GM19240 (cell line): ENCODE measurements at regions not wholly inside any gene's neighbourhood (a gene's known extent, or its start where the extent isn't known, plus 50 kb on each side); places are given as distances from the start of the nearest gene placed in this dataset.
"Not testable (repeated sequence)": the region's sequence is repeated elsewhere in the genome, so short reads cannot be mapped to it uniquely, and the experiment has no call there.

Experiments
- DNase-seq: peaks from one replicate; pipeline ENCODE4 v3.0.0; 2011; ENCODE audit warnings: low spot score; ENCODE audit not compliant: insufficient read length

GRCh38 chr2:39875182-39875913 lies 96.3 kb upstream of the THUMPD2 start:
- DNase-seq = no peak

GRCh38 chr2:39874236-39874635 lies 95.2 kb upstream of the THUMPD2 start:
- no peak for DNase-seq

GRCh38 chr2:39873586-39873985 lies 94.5 kb upstream of the THUMPD2 start:
- no peak for DNase-seq

- no peak for DNase-seq
These were observed 93.7 kb upstream of the THUMPD2 start for GRCh38 chr2:39872748-39873147.

GRCh38 chr2:39871291-39871761 lies 92.3 kb upstream of the THUMPD2 start:
- no peak for DNase-seq

DNA sequence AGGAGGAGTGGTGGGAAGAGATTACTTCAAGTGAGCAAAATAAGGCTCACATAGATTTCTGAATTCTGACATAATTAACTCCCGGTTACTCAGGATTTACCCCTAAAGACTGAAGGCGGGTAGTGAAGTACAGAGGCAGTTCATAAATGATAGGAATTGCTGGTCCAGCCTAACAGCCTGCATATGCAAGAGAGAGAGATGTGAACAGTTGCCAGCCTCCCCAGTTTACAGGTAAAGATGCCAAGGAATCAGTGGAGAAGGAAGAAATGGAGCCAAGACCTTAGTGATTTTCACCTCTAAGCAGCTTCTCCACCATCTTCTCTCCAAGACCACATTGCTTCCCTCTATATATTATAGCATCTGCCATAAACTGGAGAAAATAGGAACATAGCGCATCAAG lies 91.8 kb upstream of the THUMPD2 start:
- DNase-seq = no peak

DNA sequence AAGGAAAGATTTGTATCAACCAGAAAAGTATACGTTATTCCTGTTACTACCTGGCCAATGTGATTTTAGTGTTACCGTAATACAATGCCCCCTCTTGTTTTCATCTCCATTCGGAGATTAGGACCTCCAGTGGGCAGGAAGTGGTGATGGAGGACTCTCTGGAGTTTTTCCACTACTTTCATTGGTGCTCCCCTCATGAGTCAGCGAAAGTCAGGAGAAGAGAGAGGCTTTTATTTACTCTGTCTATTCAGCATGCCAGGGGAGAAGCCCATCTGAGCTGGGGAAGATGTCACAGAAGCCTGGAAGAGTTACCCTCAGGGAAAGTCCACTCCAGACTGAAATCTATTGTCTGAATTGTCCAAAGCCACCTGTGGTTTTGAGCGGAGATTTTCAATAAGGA lies 88.2 kb upstream of the THUMPD2 start:
- DNase-seq = no peak

- DNase-seq = no peak
These were observed 86.7 kb upstream of the THUMPD2 start for GRCh38 chr2:39865751-39866150.

- DNase-seq = not testable (repeated sequence)
These were observed 84.6 kb upstream of the THUMPD2 start for GRCh38 chr2:39863672-39864071.

DNA sequence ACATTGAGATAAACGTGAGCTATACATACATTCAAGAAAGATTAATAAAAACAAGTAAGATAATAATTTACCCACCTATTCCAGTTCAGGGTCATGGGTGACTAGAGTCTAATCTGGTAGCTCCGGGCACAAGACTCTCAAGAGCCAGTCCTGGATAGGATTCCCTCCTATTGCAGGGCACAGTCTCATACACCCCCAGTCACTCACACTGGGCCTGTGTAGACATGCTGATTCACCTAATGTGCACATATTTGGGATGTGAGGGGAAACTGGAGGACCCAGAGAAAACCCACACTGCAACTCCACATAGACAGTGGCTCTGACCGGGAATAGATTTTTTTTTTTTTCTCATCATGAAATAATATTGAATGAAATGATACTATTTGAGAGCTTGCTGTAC lies 81.5 kb upstream of the THUMPD2 start:
- DNase-seq = no peak

DNA sequence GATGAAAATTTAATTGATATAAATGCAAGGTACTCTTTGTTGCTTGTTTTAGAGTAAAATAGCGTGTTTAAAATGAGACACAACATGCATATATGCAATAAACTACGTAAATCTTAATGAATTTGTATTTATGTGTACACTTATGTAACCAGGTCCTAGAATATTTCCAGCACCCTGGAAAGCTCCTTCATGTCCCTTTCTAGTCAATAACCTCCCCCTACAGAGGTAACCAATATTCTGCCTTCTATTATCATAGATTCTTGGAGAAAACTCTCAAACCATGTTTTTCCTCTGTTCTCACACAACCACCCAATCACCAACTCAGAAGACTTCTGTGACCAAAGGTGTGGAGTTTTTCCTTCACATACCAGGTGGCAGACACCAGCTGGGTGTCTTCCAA lies 79.6 kb upstream of the THUMPD2 start:
- no peak for DNase-seq

GRCh38 chr2:39855856-39856255 lies 76.8 kb upstream of the THUMPD2 start:
- DNase-seq = no peak

DNA sequence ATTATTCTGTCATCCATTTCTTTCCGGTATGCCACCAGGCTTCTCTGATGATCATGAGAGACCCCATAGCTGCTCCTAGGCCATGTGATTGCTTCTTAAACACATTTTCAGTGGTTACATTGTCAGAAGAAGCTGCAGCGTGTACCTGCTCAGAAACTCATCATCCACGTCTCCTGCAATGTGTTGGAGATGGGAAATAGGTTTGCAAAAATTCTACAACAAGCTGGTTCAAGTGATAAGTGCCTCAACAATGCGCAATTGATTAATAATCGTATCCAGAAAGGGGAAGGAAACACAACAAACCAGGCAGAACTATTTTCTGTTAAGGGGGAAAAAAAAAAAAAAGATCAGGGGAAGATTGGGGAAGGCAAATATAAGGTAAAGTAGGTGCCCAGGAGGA lies 75.7 kb upstream of the THUMPD2 start:
- DNase-seq = no peak

- DNase-seq = no peak
These were observed 73.8 kb upstream of the THUMPD2 start for GRCh38 chr2:39852831-39853230.

DNA sequence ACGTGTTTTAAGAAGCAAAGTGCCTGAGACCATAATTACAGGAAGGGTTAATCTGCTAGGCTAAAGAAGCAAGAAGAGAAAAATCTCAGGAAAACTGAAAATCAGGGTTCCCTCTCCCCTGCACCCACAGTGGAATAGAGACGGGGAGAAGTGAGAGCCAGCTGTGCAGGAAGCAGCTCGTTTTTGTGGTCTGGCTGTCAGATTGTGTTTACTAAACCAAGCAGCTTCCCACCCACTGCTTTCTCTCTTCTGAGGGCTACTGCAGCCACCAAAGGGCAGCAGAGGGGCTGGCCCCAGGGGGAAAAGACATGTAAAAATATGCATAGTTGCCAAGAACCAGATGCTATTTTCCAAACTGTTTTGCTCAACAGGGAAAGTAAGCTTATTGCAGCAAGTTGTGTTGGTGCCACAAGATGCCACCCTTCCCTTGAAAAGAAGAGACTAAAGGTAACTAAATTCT lies 72.6 kb upstream of the THUMPD2 start:
- peak; percentile 4 for DNase-seq

DNA sequence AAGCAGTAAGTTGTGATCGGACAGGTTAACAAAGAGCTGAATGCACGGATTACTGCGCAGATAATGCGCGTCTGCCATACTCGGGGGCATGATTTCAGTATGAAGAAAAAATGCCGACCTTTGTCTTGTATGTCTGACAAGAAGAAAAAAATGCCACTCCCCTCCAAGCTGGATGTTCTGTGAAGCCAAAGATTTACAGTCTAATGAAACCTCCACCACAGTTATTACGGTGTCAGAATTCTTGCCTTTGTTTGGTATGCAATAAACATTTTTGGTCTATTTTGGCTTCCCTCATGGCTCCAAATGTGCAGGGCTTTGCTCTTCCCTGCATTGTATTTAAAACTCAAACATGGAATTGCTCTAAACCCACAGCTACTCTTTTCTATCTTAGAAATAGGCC lies 72.2 kb upstream of the THUMPD2 start:
- DNase-seq = no peak

- no peak for DNase-seq
These were observed 71.0 kb upstream of the THUMPD2 start for GRCh38 chr2:39849982-39850526.

DNA sequence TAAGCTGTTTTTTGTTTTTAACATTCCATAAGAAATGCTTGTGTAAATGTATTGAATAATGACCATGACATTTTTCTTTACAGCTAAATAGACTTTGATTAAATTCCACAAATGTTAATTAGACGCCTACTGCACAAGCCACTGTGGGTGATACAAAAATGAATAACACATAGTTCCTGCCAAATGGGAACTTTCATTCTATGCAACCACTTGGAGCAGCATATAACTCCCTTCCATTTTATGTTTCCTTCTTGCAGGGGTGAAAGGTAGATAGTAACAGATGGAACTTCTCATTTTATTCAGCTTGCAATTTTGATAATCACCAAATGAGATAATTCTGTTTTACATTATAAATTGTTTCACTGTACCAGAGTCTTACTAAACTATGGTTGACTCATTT lies 70.0 kb upstream of the THUMPD2 start:
- DNase-seq = no peak

DNA sequence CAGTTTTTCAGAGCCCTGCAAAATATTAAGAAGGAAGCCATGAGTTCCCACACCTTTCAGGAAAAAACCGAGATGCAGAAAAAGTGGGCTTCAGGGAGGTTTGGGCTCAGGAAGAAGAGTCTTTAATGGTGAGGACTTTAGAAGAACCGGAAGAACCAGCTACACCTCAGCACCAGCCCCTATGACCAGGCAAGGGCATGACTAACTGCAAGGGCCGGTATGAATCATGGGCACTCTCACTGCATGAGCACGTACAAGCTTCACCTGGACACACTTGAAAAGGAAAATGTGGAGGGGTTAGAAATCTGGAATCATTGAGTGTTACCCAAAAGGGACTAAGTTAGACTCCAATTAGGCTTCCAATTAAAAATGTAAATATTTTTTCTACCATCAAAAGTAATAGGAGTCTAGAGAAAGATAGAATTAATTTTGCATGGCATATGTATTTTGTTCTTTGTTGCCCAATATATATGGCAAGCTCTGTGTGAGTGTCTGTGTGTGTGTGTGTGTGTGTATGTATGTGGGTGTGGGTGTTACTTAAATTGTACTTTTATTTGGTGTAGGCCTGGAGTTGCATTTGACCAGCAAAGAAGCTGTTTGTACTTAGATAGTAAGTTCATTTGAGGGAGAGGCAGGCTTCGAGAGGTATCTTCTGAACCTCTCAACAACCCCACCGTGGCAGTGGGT lies 66.5 kb upstream of the THUMPD2 start:
- no peak for DNase-seq

DNA sequence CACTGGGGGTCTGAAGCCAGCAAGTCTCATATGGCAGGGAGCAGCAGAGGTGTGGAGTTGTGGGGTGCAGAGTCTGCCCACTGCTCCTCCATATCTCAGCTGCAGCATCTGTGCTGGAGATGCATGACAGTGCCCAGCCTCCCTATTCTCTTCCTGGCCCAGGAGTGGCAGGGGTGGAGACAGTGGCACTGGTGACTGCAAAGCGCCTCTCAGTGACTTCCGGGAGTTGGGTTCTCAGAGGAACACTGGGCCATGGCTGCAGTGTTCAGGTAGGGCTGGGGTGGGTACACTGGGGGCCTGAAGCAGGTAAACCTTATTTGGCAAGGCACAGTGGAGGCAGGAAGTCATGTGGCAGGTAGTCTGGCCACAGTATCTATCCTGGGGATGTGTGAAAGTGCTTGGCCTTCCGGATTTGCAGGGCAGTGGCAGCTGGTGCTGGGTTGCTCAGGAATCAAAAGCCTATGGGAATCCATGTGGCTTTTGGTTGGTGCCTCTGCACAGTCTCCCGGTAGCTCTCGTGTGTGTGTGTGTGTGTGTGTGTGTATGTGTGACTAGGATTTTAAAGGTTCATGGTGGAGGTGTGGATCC lies 60.3 kb upstream of the THUMPD2 start:
- DNase-seq = no peak

DNA sequence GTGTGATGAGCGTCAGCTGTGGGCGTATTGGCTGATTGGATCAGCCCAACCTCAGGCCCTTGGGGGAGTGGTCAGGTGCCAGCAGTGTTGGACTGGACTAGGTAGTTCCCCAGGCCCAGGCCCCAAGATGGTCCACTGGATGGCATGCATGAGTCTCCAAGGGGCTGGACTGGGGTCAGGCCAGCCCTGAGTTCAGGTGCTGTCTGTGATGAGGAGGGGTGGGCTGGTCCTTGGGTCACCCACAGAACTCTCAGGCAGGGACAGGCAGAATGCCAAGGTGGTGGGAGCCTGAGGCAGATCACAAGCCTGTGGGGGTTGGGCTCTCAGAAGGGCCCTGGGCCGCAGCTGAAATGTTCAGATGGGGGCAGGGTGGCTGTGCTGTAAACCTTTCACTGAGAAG lies 59.5 kb upstream of the THUMPD2 start:
- DNase-seq = no peak

DNA sequence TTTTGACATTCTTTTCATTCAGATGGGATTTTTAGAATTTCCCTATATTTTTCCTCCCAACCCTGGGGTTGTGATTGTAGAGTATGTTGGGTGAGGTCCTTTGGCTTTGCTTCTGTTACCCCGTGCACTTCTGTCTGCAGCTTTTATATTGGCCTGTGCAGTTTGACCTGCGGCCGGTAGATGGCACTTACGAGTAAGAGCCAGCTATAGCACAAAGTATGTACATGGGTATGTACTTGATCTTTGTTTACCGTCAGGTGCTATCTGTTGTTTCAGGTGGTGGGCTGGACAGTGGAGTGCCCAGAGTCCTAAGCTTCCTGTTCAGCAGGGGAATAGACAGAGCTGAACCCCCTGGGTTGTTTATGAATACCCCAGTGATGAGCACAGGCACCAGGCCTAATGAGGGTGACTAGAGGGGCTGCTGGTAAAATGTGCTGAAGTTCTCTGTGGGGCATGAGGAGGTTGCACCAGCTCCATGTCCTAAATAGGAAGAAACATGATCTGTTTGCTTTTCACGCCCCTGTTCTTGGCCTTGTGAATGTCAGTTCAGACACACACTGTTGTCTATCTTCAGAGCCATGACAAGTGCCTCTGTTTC lies 58.9 kb upstream of the THUMPD2 start:
- DNase-seq = no peak
